Omental fat pad (tissue), 3 donors: ENCODE measurements at regions not wholly inside any gene's neighbourhood (a gene's known extent, or its start where the extent isn't known, plus 50 kb on each side); places are given as distances from the start of the nearest gene placed in this dataset.

Experiments used
- ATAC-seq: fragments of 150-250 bp; one replicate; pipeline ENCODE4 v1.9.1; 2016; ENCODE audit warnings: mild to moderate bottlenecking, moderate library complexity; ENCODE audit not compliant: low FRiP score
- DNase-seq: peaks from one replicate; pipeline ENCODE4 v3.0.0-alpha.2; 2019; ENCODE audit warnings: low spot score
- CTCF ChIP-seq, 3 donors: fragments of 450-650 bp; IDR thresholded peaks; one replicate each; pipeline ENCODE4 v1.5.1; 2016 to 2017; ENCODE audit warnings: antibody characterized with exemption in 3 of 3, mild to moderate bottlenecking in 3 of 3, moderate library complexity in 2 of 3

- ATAC-seq, result no peak
- TF ChIP-seq CTCF (IDR thresholded peaks at IDR 0.05), result no peak
Measured at GRCh38 chr17:63290351-63290750, 155.8 kb downstream of the CYB561 start.

GRCh38 chr17:63290784-63291183, 155.3 kb downstream of the CYB561 start:
- ATAC-seq (no peak), DNase-seq (no peak)
- TF ChIP-seq CTCF (IDR thresholded peaks at IDR 0.05), result no peak

More at GRCh38 chr17:63290351-63290750, 155.8 kb downstream of the CYB561 start:
- no peak for DNase-seq

GRCh38 chr17:63291258-63291657, 154.8 kb downstream of the CYB561 start:
- ATAC-seq (no peak), DNase-seq (no peak)
- no peak for TF ChIP-seq CTCF (IDR thresholded peaks at IDR 0.05)

- no peak for DNase-seq
- no peak for TF ChIP-seq CTCF (IDR thresholded peaks at IDR 0.05)
- no peak for ATAC-seq
Measured at GRCh38 chr17:63292421-63292820, 153.7 kb downstream of the CYB561 start.

- TF ChIP-seq CTCF (IDR thresholded peaks at IDR 0.05), result no peak
- DNase-seq (no peak), ATAC-seq (peak; percentile 71)
Measured at GRCh38 chr17:63293323-63294075, 152.6 kb downstream of the CYB561 start.

- DNase-seq (no peak), ATAC-seq (no peak)
- no peak for TF ChIP-seq CTCF (IDR thresholded peaks at IDR 0.05)
Measured at GRCh38 chr17:63294776-63295175, 151.3 kb downstream of the CYB561 start.

- no peak for TF ChIP-seq CTCF (IDR thresholded peaks at IDR 0.05)
- peak; percentile 74 for ATAC-seq
- DNase-seq, result no peak
Measured at GRCh38 chr17:63295288-63295687, 150.8 kb downstream of the CYB561 start.
